SU-DHL-6 (cell line): ENCODE measurements at regions not wholly inside any gene's neighbourhood (a gene's known extent, or its start where the extent isn't known, plus 50 kb on each side); places are given as distances from the start of the nearest gene placed in this dataset.

Source experiments
- EZH2phosphoT487 ChIP-seq: fragments of 200-600 bp; sonication (generic), shearing (Covaris generic); conservative IDR thresholded peaks from 2 replicates; pipeline ENCODE4 v1.6.1; 2018; ENCODE audit warnings: mild to moderate bottlenecking, antibody characterized with exemption, low read length, moderate library complexity, mixed read lengths
- TF ChIP-seq, protein P1 (sequence below): fragments of 200-600 bp; sonication (generic); IDR thresholded peaks from one replicate; pipeline ENCODE4 v1.5.1; 2017; ENCODE audit warnings: antibody characterized with exemption, mild to moderate bottlenecking, low read length, moderate library complexity; ENCODE audit not compliant: insufficient read depth, poor library complexity, severe bottlenecking

- TF ChIP-seq, protein P1, sequence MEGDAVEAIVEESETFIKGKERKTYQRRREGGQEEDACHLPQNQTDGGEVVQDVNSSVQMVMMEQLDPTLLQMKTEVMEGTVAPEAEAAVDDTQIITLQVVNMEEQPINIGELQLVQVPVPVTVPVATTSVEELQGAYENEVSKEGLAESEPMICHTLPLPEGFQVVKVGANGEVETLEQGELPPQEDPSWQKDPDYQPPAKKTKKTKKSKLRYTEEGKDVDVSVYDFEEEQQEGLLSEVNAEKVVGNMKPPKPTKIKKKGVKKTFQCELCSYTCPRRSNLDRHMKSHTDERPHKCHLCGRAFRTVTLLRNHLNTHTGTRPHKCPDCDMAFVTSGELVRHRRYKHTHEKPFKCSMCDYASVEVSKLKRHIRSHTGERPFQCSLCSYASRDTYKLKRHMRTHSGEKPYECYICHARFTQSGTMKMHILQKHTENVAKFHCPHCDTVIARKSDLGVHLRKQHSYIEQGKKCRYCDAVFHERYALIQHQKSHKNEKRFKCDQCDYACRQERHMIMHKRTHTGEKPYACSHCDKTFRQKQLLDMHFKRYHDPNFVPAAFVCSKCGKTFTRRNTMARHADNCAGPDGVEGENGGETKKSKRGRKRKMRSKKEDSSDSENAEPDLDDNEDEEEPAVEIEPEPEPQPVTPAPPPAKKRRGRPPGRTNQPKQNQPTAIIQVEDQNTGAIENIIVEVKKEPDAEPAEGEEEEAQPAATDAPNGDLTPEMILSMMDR = no peak
- no peak for TF ChIP-seq EZH2phosphoT487
Observed at GRCh38 chr7:69476416-69476815, 121.9 kb upstream of the AUTS2 start.
